SJCRH30 (cell line): ENCODE measurements at regions not wholly inside any gene's neighbourhood (a gene's known extent, or its start where the extent isn't known, plus 50 kb on each side); places are given as distances from the start of the nearest gene placed in this dataset.

Experiments used
- DNase-seq, 2 experiments: peaks; one replicate each; pipeline ENCODE4 v3.0.0-alpha.2; 2015 to 2020
- H3K27ac ChIP-seq: fragments of 250-450 bp; sonication (Bioruptor Pico); 2 replicates; pipeline ENCODE4 v1.5.1; 2020; ENCODE audit warnings: mild to moderate bottlenecking, moderate library complexity
- H3K27me3 ChIP-seq: fragments of 250-450 bp; sonication (Bioruptor Pico); 2 replicates; pipeline ENCODE4 v1.5.1; 2020; ENCODE audit warnings: mild to moderate bottlenecking, moderate library complexity
- H3K36me3 ChIP-seq: fragments of 250-450 bp; sonication (Bioruptor Pico); 2 replicates; pipeline ENCODE4 v1.5.1; 2020; ENCODE audit warnings: mild to moderate bottlenecking, moderate library complexity
- H3K4me1 ChIP-seq: fragments of 250-450 bp; sonication (Bioruptor Pico); 2 replicates; pipeline ENCODE4 v1.5.1; 2020; ENCODE audit warnings: mild to moderate bottlenecking, moderate library complexity
- H3K4me3 ChIP-seq: fragments of 250-450 bp; sonication (Bioruptor Pico); 2 replicates; pipeline ENCODE4 v1.5.1; 2020; ENCODE audit warnings: mild to moderate bottlenecking, moderate library complexity
- H3K9me3 ChIP-seq: fragments of 250-450 bp; sonication (Bioruptor Pico); replicated peaks from 2 replicates; pipeline ENCODE4 v1.5.1; 2020; ENCODE audit warnings: mild to moderate bottlenecking, moderate library complexity

DNA sequence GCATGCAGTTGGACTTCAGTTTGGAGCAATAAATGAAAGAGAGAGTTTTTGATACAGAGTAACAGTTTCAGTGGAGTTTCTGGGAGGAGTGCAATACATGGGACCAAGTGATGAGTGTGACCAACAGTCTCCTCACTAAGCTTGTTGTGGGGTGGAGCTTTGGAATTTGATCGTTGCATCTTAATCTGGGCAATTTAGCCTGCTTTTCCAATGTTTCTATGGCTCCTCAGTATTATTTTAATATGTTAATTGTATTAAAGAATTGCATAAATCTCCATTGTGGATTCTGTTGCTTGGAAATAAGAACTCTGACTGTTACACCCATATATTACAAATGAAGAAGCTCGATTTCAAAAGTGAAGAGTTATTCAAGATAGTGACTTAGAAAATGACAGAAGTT is 446.6 kb upstream of the LRATD1 start:
- Histone ChIP-seq H3K36me3 (no peaks in the 10 kb centered on the region), H3K27me3 (no peaks in the 10 kb centered on the region), H3K9me3 (no peaks in the 10 kb centered on the region), H3K4me3 (no peak overlapping the region), H3K4me1 (no peaks in the 10 kb centered on the region), H3K27ac (no peak overlapping the region)
- no peak for DNase-seq

DNA sequence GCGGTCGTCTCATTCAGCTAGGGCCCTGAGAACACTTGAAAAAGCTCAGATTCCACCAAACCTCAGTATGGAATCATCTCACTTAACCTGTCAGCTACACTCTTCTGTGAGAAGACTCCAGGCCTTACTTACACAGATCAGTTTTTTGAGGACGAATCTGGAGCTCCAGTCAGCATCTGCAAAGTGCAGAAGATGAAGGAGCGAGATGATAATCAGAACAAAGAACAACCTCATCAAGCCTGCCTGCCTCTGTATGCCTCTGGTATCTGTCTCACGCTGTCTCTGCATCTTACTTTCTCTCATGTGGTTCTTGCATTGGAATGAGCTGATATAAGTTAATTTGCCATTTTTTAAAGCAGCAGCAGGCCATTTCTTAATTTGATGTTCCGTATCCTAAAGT is 444.1 kb upstream of the LRATD1 start:
- H3K27me3 ChIP-seq, result no peaks in the 10 kb centered on the region
- no peaks in the 10 kb centered on the region for H3K9me3 ChIP-seq
- H3K4me1 ChIP-seq, result no peaks in the 10 kb centered on the region
- no peak overlapping the region for H3K4me3 ChIP-seq
- DNase-seq, result no peak
- H3K36me3 ChIP-seq, result no peaks in the 10 kb centered on the region
- H3K27ac ChIP-seq, result no peak overlapping the region

DNA sequence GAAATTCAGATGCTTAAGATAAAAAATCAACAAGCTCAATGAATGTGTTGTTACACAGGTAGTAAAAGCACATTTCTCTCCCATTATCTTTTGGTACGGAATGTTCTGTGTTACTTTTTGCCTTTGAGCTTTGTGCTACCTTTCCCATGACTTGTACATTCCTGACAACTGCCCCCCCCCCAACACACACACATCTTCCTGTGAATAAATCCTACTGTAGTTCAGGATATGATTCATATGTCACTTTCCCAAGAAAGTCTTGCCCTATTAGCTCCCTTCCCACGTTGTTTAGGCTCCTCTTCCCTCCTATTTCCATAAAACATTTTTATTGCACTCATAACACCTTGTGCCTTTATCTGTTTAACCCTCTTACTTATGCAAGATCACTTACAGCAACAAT is 442.6 kb upstream of the LRATD1 start:
- H3K27me3 ChIP-seq, result no peaks in the 10 kb centered on the region
- no peak overlapping the region for H3K4me3 ChIP-seq
- no peaks in the 10 kb centered on the region for H3K36me3 ChIP-seq
- no peaks in the 10 kb centered on the region for H3K4me1 ChIP-seq
- no peak for DNase-seq
- H3K27ac ChIP-seq, result no peak overlapping the region
- H3K9me3 ChIP-seq, result no peaks in the 10 kb centered on the region

DNA sequence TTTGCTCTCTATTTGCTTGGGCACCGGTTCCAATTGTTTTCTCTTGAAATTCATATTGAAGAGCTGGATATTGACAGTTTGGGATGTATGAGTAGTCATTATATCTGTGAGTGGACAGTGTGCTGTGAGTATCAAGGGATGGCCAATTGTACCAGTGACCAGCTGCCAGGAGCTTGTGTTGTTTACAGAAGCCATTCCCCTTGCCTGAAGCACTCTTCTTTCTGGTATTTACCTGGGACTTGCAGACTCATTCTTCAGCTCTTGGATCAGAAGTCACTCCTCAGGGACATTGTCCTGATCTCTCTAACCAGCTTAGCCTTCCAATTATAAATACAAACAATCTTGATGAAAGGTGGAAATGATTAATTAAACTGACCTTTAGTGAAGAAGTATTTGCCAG is 438.3 kb upstream of the LRATD1 start:
- Histone ChIP-seq H3K9me3 (no peaks in the 10 kb centered on the region), H3K4me1 (no peaks in the 10 kb centered on the region), H3K27ac (no peak overlapping the region), H3K27me3 (no peaks in the 10 kb centered on the region), H3K4me3 (no peak overlapping the region), H3K36me3 (no peaks in the 10 kb centered on the region)
- no peak for DNase-seq

DNA sequence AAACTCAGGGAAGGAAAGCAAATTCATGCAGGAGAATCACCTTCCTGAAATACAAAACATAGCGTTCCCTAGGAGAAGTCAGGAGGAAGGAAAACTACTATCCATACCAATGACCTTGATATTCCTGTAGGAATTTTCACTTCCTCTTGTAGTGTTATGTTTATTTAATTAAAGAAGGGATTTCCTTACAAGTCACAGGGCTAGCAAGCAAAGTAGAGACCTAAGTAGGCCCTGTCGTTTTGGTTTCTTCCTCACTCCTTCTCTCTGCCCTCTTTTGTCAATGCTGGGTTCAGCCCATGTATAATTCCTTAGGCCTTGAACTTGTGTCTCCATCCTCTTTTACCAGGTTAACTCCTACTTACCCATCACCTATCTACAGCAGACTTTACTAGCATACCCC is 435.2 kb upstream of the LRATD1 start:
- H3K4me3 ChIP-seq, result no peak overlapping the region
- no peaks in the 10 kb centered on the region for H3K4me1 ChIP-seq
- no peaks in the 10 kb centered on the region for H3K27me3 ChIP-seq
- DNase-seq, result no peak
- H3K27ac ChIP-seq, result no peak overlapping the region
- H3K9me3 ChIP-seq, result no peaks in the 10 kb centered on the region
- no peaks in the 10 kb centered on the region; the same call in 1 of the 2 replicates for H3K36me3 ChIP-seq

DNA sequence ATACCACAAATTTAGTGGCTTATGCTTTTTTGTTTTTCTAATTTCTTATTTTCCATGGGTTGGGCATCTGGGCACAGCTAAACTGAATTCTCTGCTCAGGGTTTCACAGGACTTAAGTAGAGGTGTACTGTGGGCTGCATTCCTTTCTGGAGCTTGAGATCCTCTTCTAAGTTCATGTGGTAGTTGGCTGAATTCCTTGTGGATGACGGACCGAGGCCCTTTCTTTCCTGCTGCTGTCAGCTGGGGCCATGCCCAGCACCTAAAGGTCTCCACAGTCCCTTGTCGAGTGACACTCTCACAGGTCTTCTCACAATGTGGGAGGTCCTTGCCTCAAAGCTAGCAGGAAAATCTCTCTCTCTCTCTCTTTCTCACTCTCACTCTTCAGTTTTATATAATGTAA is 433.5 kb upstream of the LRATD1 start:
- no peak overlapping the region for H3K27ac ChIP-seq
- peak in 1 of 2 experiments; percentile 14 for DNase-seq
- H3K27me3 ChIP-seq, result no peaks in the 10 kb centered on the region
- H3K4me1 ChIP-seq, result no peaks in the 10 kb centered on the region
- no peaks in the 10 kb centered on the region for H3K9me3 ChIP-seq
- H3K4me3 ChIP-seq, result no peak overlapping the region
- H3K36me3 ChIP-seq, result no peaks in the 10 kb centered on the region; the same call in 1 of the 2 replicates

DNA sequence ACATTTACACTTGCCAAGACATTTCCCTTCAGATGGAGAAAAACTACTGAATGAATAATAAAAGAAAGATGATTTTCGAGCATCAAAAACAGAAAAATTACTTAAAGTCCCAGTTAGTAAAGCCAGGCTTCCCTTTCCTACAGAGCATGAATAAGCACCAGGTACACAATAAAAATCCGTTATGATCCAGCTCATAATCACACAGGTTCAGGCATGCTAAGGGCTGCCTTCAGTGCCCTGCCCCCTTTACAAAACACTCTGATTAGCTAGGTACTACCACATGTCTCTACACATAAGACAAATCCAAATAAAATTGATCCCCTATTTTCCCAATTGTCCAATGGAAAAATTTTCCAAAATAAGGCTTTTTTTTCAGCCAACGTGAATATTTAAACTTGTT is 413.2 kb upstream of the LRATD1 start:
- no peak for DNase-seq
- Histone ChIP-seq H3K4me3 (no peak overlapping the region), H3K27ac (no peak overlapping the region), H3K4me1 (no peaks in the 10 kb centered on the region), H3K36me3 (no peaks in the 10 kb centered on the region), H3K9me3 (no peaks in the 10 kb centered on the region), H3K27me3 (no peaks in the 10 kb centered on the region)

DNA sequence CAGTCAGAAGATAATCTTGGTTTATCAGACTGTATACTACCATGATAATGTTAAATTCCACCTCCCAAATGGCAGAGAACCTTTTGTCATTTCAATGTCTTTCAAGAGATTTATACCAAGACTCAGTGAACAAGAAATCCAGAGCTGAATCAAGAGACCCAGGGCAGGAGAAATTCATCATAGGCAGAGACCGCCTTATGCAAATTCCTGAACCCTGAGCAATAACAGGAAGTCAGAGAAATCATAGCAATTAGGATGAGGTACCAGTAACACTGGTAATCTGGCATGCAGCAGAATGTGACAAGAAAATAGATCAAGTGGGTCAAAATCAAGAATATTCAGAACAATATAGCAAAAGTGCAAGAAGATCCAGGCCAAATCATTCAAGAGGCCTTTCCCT is 412.4 kb upstream of the LRATD1 start:
- Histone ChIP-seq H3K27ac (no peak overlapping the region), H3K36me3 (no peaks in the 10 kb centered on the region), H3K9me3 (no peaks in the 10 kb centered on the region), H3K4me3 (no peak overlapping the region), H3K4me1 (no peaks in the 10 kb centered on the region), H3K27me3 (no peaks in the 10 kb centered on the region)
- DNase-seq, result no peak

DNA sequence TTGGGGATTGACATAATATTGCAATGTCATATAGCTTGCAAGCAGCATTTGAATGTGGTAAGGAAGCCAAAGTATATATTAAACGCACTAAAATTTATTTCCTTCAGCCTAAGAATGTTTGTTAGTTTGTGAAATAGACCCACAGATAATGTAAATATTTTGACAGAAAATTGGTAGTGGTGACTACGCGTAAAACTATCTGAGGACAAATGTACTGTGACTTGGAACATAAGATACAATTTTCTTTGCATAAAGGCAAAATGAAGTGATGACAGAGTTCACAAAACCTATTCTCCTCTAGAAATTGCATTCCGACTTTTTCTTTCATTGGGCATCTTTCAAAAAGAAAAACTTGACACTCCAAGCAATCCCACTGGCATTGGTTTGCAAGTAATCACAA is 411.1 kb upstream of the LRATD1 start:
- H3K36me3 ChIP-seq, result no peaks in the 10 kb centered on the region
- H3K4me1 ChIP-seq, result no peaks in the 10 kb centered on the region
- H3K27ac ChIP-seq, result no peak overlapping the region
- no peak for DNase-seq
- H3K9me3 ChIP-seq, result no peaks in the 10 kb centered on the region
- H3K27me3 ChIP-seq, result no peaks in the 10 kb centered on the region
- H3K4me3 ChIP-seq, result no peak overlapping the region

DNA sequence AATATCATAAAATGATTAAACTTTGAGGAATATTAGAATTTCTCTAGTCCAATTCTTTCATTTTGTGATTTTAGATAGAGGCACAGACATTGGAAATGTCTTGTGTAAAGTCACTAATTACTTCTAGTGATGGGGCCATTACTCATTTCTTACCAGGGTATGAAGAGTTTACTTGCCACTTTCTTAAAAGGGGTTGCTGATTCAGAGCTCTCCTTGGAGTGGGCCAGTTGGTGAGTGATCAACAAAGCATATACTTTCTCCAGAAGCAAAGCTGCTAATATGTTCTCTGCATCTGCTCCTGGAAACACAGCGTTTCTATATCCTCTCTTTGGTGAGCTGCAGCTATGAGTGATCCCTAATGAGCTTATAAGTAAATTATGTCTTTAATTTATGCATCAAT is 408.9 kb upstream of the LRATD1 start:
- no peaks in the 10 kb centered on the region for H3K27me3 ChIP-seq
- H3K4me3 ChIP-seq, result no peak overlapping the region
- H3K4me1 ChIP-seq, result no peaks in the 10 kb centered on the region
- H3K27ac ChIP-seq, result no peak overlapping the region
- H3K36me3 ChIP-seq, result no peaks in the 10 kb centered on the region
- DNase-seq, result no peak
- H3K9me3 ChIP-seq, result no peaks in the 10 kb centered on the region

DNA sequence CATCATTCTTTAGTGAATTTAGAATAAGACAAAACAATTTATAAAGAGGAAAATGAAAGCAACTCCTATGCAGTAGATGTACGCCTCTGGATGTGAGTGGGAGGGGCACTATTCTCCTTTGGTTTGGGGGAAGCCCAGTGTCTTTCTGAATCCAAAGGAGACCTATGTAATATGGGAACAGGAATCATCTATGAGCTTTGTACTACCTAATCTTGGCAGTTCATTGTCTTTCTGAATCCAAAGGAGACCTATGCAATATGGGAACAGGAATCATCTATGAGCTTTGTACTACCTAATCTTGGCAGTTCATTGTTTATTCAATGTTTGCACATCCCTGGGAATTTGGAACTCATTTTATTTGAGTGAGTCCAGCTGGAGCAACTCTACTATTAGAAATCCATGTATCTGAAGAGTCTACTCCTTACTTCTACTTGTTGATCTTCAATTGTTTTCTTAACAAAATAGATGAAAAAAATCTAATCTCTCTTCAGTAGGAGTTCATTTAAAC is 401.1 kb upstream of the LRATD1 start:
- Histone ChIP-seq H3K4me1 (peaks cover 8% of the 10 kb centered on the region), H3K4me3 (no peak overlapping the region), H3K27ac (no peak overlapping the region), H3K9me3 (no peaks in the 10 kb centered on the region), H3K27me3 (no peaks in the 10 kb centered on the region), H3K36me3 (no peaks in the 10 kb centered on the region)
- DNase-seq, result no peak

DNA sequence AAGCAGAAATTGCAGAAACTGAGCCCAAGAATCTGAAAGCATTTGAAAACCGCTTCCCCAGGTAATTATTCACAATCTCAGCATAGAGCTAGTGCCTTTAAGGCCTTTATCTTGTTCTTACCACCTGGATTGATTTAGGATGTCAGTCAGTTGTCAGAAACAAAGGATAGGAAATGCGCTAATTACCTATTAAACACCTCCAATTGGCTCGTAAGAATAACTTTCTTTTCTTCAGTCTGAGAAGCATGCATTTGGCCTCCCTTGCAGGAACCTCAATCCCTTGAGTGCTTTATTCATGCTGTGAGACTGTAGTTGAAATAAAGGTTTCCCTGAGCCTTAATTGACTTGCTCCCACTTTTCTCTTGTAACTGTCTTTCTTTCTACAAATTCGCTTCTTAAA is 400.3 kb upstream of the LRATD1 start:
- Histone ChIP-seq H3K36me3 (no peaks in the 10 kb centered on the region), H3K4me3 (no peak overlapping the region), H3K4me1 (peaks cover 8% of the 10 kb centered on the region), H3K27me3 (no peaks in the 10 kb centered on the region), H3K9me3 (no peaks in the 10 kb centered on the region), H3K27ac (no peak overlapping the region)
- no peak for DNase-seq

DNA sequence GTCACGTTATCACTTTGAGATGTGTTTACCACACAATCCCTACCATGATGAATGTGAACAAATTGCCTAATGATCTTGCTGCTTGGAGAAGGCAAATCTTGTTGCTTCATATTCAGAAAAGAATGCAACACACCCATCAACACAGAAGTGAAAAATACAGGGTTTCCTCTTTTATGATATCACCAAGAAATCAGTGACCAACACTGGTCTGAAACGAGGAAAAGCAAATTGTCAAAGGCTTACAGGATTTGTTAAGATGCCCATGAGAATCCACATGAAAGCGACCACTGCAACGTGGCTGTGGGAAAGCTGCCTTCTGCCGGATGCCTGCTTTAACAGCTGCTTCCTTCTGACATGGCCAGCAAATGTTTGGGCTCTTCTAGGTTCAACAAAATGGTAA is 397.6 kb upstream of the LRATD1 start:
- H3K36me3 ChIP-seq, result no peaks in the 10 kb centered on the region
- no peak overlapping the region for H3K27ac ChIP-seq
- no peaks in the 10 kb centered on the region for H3K9me3 ChIP-seq
- peak; percentile 64 to 71 for DNase-seq
- H3K4me1 ChIP-seq, result peaks cover 8% of the 10 kb centered on the region
- H3K4me3 ChIP-seq, result no peak overlapping the region
- no peaks in the 10 kb centered on the region for H3K27me3 ChIP-seq

DNA sequence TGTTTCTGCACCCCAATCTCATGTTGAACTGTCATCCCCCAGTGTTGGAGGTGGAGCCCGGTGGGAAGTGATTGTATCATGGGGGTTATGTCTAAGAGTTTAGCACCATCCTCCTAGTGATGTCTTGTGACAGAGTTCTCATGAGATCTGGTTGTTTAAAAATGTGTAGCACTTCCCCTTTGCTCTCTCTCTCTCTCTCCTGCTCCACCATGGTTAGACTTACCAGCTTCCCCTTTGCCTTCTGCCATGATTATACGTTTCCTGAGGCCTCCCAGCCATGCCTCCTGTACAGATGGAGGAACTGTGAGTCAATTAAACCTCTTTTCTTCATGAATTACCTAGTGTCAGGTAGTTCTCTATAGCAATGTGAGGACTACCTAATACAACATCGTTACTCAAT is 396.9 kb upstream of the LRATD1 start:
- Histone ChIP-seq H3K4me1 (peaks cover 8% of the 10 kb centered on the region), H3K9me3 (no peaks in the 10 kb centered on the region), H3K4me3 (no peak overlapping the region)

DNA sequence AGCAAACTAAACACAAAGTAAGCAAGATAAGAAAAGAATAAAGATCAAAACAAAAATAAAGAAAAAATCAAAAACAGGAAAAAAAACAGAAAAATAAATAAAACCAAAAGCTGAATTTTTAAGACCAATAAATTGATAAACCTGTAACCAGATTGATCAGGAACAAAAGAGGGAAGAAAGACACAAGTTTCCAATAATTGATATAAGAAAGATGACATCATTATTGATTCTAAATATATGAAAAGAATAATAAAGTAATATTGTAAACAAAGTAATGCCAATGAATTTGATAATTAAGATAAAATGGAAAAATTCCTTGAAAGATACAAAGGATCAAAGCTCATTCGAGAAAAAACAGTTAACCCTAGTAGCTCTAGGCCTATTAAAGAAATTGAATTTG is 394.6 kb upstream of the LRATD1 start:
- DNase-seq, result no peak
- H3K9me3 ChIP-seq, result no peaks in the 10 kb centered on the region
- peaks cover 8% of the 10 kb centered on the region for H3K4me1 ChIP-seq
- no peaks in the 10 kb centered on the region for H3K36me3 ChIP-seq
- no peak overlapping the region for H3K4me3 ChIP-seq
- H3K27me3 ChIP-seq, result no peaks in the 10 kb centered on the region
- no peak overlapping the region for H3K27ac ChIP-seq

More for the DNA sequence above, 396.9 kb upstream of the LRATD1 start:
- Histone ChIP-seq H3K27me3 (no peaks in the 10 kb centered on the region), H3K36me3 (no peaks in the 10 kb centered on the region), H3K27ac (no peak overlapping the region)
- DNase-seq, result no peak

DNA sequence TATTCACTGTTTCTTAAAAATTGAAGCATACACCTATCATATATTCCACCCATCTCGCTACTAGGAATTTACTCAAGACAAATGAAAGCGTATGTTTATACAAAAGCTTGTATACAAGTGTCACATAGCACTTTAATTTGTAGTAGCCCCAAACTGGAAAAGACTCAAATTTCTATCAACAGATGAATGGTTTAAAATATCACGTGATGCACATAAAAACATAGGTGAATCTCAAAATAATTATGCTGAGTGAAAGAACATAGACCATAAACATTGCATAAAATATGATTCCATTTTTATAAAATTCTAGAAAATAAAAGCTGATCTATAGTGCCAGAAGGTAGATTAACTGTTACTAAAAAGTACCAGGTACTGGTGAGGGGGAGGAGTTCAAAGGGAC is 392.9 kb upstream of the LRATD1 start:
- Histone ChIP-seq H3K4me1 (peaks cover 6% of the 10 kb centered on the region), H3K36me3 (no peaks in the 10 kb centered on the region), H3K27me3 (no peaks in the 10 kb centered on the region), H3K4me3 (no peak overlapping the region), H3K27ac (no peak overlapping the region), H3K9me3 (no peaks in the 10 kb centered on the region)
- DNase-seq, result no peak

DNA sequence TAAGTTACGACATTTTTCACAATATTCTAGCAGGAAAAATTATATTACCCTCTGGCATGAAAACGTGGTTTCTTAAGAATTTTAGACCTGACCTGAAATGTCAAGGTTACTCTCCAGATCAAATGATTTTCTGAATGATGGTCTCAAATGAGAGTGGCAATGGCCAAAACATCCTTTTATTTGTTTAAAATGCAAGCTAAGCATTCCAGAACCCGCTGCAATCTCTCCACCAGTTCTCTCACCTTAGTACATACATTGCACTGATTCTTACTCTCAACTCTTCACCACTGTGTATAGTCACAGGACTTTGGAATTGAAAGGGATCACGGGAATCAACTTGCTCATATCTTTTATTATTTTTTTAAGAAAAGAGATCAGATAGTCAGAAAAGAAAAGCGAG is 391.6 kb upstream of the LRATD1 start:
- Histone ChIP-seq H3K36me3 (no peaks in the 10 kb centered on the region), H3K9me3 (no peaks in the 10 kb centered on the region), H3K27ac (no peak overlapping the region), H3K27me3 (no peaks in the 10 kb centered on the region), H3K4me3 (no peak overlapping the region), H3K4me1 (no peaks in the 10 kb centered on the region)
- no peak for DNase-seq
